Glutamatergic neuron (in vitro differentiated cells): ENCODE measurements at regions not wholly inside any gene's neighbourhood (a gene's known extent, or its start where the extent isn't known, plus 50 kb on each side); places are given as distances from the start of the nearest gene placed in this dataset.

Experiments
- DNase-seq: peaks from one replicate; pipeline ENCODE4 v3.0.0; 2022
- H3K27ac Mint-ChIP-seq: one replicate; pipeline ENCODE4 v1.8.0; 2020; ENCODE audit warnings: mild to moderate bottlenecking, mixed read lengths, inconsistent platforms; ENCODE audit not compliant: unreplicated experiment
- H3K27me3 Mint-ChIP-seq: one replicate; pipeline ENCODE4 v1.8.0; 2020; ENCODE audit warnings: mild to moderate bottlenecking, moderate library complexity, mixed read lengths, inconsistent platforms; ENCODE audit not compliant: unreplicated experiment
- H3K36me3 Mint-ChIP-seq: one replicate; pipeline ENCODE4 v1.8.0; 2020; ENCODE audit warnings: mild to moderate bottlenecking, mixed read lengths, inconsistent platforms; ENCODE audit not compliant: unreplicated experiment
- H3K4me1 Mint-ChIP-seq: one replicate; pipeline ENCODE4 v1.8.0; 2020; ENCODE audit warnings: mild to moderate bottlenecking, low read depth, mixed read lengths, inconsistent platforms; ENCODE audit not compliant: unreplicated experiment
- H3K4me3 Mint-ChIP-seq: one replicate; pipeline ENCODE4 v1.8.0; 2020; ENCODE audit warnings: mild to moderate bottlenecking, mixed read lengths, inconsistent platforms; ENCODE audit not compliant: unreplicated experiment
- H3K9me3 Mint-ChIP-seq: one replicate; pipeline ENCODE4 v1.8.0; 2020; ENCODE audit warnings: mild to moderate bottlenecking, moderate library complexity, mixed read lengths, inconsistent platforms; ENCODE audit not compliant: unreplicated experiment
- CTCF ChIP-seq: fragments of 200-600 bp; sonication (generic); IDR thresholded peaks from one replicate; pipeline ENCODE4 v1.5.0; 2021; ENCODE audit not compliant: partially characterized antibody, unreplicated experiment

GRCh38 chr10:130233426-130233825, 97.2 kb downstream of the GLRX3 start:
- H3K4me3 Mint-ChIP-seq = no peak overlapping the region
- no peaks in the 10 kb centered on the region for H3K27me3 Mint-ChIP-seq
- peaks cover 7% of the 10 kb centered on the region for H3K9me3 Mint-ChIP-seq
- no peak for TF ChIP-seq CTCF
- no peaks in the 10 kb centered on the region for H3K4me1 Mint-ChIP-seq
- no peak overlapping the region for H3K27ac Mint-ChIP-seq
- H3K36me3 Mint-ChIP-seq = no peaks in the 10 kb centered on the region
- DNase-seq = no peak

- DNase-seq = no peak
- Mint-ChIP-seq H3K27ac (no peak overlapping the region), H3K4me1 (no peaks in the 10 kb centered on the region), H3K36me3 (no peaks in the 10 kb centered on the region), H3K9me3 (peaks cover 7% of the 10 kb centered on the region), H3K27me3 (no peaks in the 10 kb centered on the region), H3K4me3 (no peak overlapping the region)
- TF ChIP-seq CTCF = no peak
Measured at GRCh38 chr10:130234171-130234965, 98.2 kb downstream of the GLRX3 start.

- TF ChIP-seq CTCF = no peak
- no peak overlapping the region for H3K4me3 Mint-ChIP-seq
- H3K36me3 Mint-ChIP-seq = no peaks in the 10 kb centered on the region
- H3K27ac Mint-ChIP-seq = no peak overlapping the region
- H3K4me1 Mint-ChIP-seq = peaks cover 2% of the 10 kb centered on the region
- H3K27me3 Mint-ChIP-seq = peaks cover 3% of the 10 kb centered on the region
- H3K9me3 Mint-ChIP-seq = peaks cover 7% of the 10 kb centered on the region
- DNase-seq = no peak
Measured at GRCh38 chr10:130236711-130237110, 100.5 kb downstream of the GLRX3 start.

GRCh38 chr10:130240409-130240808, 104.2 kb downstream of the GLRX3 start:
- Mint-ChIP-seq H3K36me3 (peaks cover 11% of the 10 kb centered on the region), H3K4me3 (no peak overlapping the region), H3K9me3 (peaks cover 7% of the 10 kb centered on the region), H3K4me1 (peaks cover 2% of the 10 kb centered on the region), H3K27ac (no peak overlapping the region), H3K27me3 (peaks cover 3% of the 10 kb centered on the region)
- no peak for DNase-seq
- TF ChIP-seq CTCF = no peak

GRCh38 chr10:130242513-130242912, 106.3 kb downstream of the GLRX3 start:
- peaks cover 15% of the 10 kb centered on the region for H3K36me3 Mint-ChIP-seq

More at GRCh38 chr10:130242513-130242912, 106.3 kb downstream of the GLRX3 start:
- peaks cover 3% of the 10 kb centered on the region for H3K27me3 Mint-ChIP-seq
- no peak for TF ChIP-seq CTCF
- H3K27ac Mint-ChIP-seq = no peak overlapping the region
- no peak for DNase-seq
- peaks cover 3% of the 10 kb centered on the region for H3K9me3 Mint-ChIP-seq
- peaks cover 2% of the 10 kb centered on the region for H3K4me1 Mint-ChIP-seq
- no peak overlapping the region for H3K4me3 Mint-ChIP-seq
